Gastroesophageal sphincter (tissue), 4 donors: ENCODE measurements at regions not wholly inside any gene's neighbourhood (a gene's known extent, or its start where the extent isn't known, plus 50 kb on each side); places are given as distances from the start of the nearest gene placed in this dataset.

ENCODE experiments used
- ATAC-seq: fragments of 150-250 bp; one replicate; pipeline ENCODE4 v1.9.1; 2016; ENCODE audit warnings: mild to moderate bottlenecking, moderate library complexity
- H3K27ac ChIP-seq, 4 donors: fragments of 200-600 bp; sonication (generic) in 3 of 4; 1 replicate in 3 of 4; 2 replicates in 1 of 4; pipeline ENCODE4 v1.5.1; 2016 to 2019
- H3K27me3 ChIP-seq: fragments of 200-600 bp; sonication (generic); one replicate; pipeline ENCODE4 v1.5.1; 2019
- H3K36me3 ChIP-seq, 2 donors: fragments of 200-600 bp; sonication (generic); one replicate each; pipeline ENCODE4 v1.5.1; 2019; ENCODE audit warnings: control low read depth in 1 of 2
- H3K4me1 ChIP-seq, 3 donors: fragments of 200-600 bp; sonication (generic); 1 replicate in 2 of 3; 2 replicates in 1 of 3; pipeline ENCODE4 v1.5.1; 2016 to 2019; ENCODE audit warnings: control low read depth in 2 of 3
- H3K4me3 ChIP-seq, 2 donors: fragments of 200-600 bp; sonication (generic); one replicate each; pipeline ENCODE4 v1.5.1; 2019; ENCODE audit warnings: mild to moderate bottlenecking in 1 of 2, moderate library complexity in 1 of 2
- H3K9me3 ChIP-seq, 3 donors: fragments of 200-600 bp; sonication (generic); one replicate each; pipeline ENCODE4 v1.5.1; 2017 to 2019; ENCODE audit warnings: control low read depth in 2 of 3
- EP300 ChIP-seq: sonication (generic); formaldehyde crosslinking; IDR thresholded peaks from one replicate; pipeline ENCODE4 v1.6.1; 2017; ENCODE audit warnings: antibody characterized with exemption, mild to moderate bottlenecking
- POLR2A ChIP-seq, 2 donors: fragments of 450-650 bp; IDR thresholded peaks; one replicate each; pipeline ENCODE4 v1.6.1; 2017; ENCODE audit warnings: antibody characterized with exemption in 2 of 2, mild to moderate bottlenecking in 2 of 2, moderate library complexity in 1 of 2
- POLR2AphosphoS5 ChIP-seq: sonication (generic); formaldehyde crosslinking; IDR thresholded peaks from one replicate; pipeline ENCODE4 v1.6.1; 2017; ENCODE audit warnings: antibody characterized with exemption
- WGBS, 2 donors: methylation state at CpG; one replicate each; pipeline ENCODE4 v1.1.5; 2018; ENCODE audit warnings: low coverage in 1 of 2; 5-methylcytosine and 5-hydroxymethylcytosine counted together
- TF ChIP-seq, protein P1 (sequence below), 4 experiments: fragments of 200-600 bp in 2 of 4; fragments of 450-650 bp in 2 of 4; sonication (generic) in 1 of 4; IDR thresholded peaks; one replicate each; pipeline ENCODE4 v1.5.1; 2017 to 2019; ENCODE audit warnings: antibody characterized with exemption in 4 of 4, mild to moderate bottlenecking in 2 of 4, moderate library complexity in 2 of 4

DNA sequence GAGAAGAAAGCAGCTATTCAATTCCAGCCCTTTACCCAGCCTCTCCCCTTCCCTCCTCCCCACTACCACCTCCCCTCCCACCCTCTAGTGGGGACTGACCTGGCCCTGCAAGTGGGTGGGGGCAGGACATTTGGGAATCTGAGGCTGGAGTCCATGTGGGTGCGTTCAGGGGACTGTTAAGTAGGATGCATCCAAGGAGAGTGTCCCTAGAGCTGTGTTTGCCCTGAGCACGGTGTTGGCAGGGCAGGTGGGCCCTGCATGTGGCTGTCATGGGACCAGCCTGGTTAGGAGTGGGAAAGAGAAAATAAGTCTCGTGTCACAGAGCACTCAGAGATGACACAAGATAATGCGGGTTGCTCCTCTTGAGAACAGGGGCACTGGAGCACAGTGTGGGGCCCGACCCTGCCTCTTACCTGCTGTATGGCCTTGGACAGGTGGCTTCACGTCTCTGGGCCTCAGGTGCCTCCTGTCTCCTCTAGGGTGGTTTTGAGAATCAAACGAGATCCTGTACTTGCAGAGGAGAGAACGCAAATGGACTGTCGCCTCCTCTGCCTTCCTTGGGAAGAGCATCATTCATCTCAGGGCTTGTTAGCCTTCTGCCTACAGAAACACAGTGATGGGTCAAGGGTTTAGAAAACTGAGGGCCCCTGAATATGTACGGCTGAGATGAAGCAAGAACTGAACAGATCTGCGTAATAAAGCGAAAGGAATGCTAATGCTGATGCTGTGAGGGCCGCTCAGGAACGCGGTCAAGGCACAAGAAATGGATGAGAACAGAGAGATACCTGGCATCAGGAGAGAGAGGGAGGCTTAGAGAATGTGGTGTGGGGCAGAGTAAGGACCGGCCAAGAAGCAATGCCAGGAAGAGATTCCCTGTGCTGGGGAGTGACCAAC is 187.7 kb upstream of the HAAO start:
- Histone ChIP-seq H3K9me3 (no peaks in the 10 kb centered on the region), H3K4me3 (no peak overlapping the region), H3K4me1 (peaks cover 0 to 8% (median 7%) of the 10 kb centered on the region in 3 donors), H3K27me3 (no peaks in the 10 kb centered on the region), H3K36me3 (no peaks in the 10 kb centered on the region), H3K27ac (no peak overlapping the region)
- ATAC-seq: no peak
- WGBS, 2 donors: 82 to 92% methylated on average over 9 to 11 of the region's 16 CpGs
- TF ChIP-seq POLR2AphosphoS5 (no peak), POLR2A (IDR thresholded peaks at IDR 0.05) (no peak), EP300 (no peak)
- TF ChIP-seq, protein P1, sequence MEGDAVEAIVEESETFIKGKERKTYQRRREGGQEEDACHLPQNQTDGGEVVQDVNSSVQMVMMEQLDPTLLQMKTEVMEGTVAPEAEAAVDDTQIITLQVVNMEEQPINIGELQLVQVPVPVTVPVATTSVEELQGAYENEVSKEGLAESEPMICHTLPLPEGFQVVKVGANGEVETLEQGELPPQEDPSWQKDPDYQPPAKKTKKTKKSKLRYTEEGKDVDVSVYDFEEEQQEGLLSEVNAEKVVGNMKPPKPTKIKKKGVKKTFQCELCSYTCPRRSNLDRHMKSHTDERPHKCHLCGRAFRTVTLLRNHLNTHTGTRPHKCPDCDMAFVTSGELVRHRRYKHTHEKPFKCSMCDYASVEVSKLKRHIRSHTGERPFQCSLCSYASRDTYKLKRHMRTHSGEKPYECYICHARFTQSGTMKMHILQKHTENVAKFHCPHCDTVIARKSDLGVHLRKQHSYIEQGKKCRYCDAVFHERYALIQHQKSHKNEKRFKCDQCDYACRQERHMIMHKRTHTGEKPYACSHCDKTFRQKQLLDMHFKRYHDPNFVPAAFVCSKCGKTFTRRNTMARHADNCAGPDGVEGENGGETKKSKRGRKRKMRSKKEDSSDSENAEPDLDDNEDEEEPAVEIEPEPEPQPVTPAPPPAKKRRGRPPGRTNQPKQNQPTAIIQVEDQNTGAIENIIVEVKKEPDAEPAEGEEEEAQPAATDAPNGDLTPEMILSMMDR (IDR thresholded peaks at IDR 0.05): no peak

GRCh38 chr2:42979416-42979869 is 187.1 kb upstream of the HAAO start:
- no peaks in the 10 kb centered on the region for H3K27me3 ChIP-seq
- 73% methylated on average over 3 of the region's 5 CpGs; no CpG with 5 or more reads in 1 of the 2 donors for WGBS, 2 donors
- no peak overlapping the region for H3K27ac ChIP-seq
- no peak overlapping the region for H3K4me3 ChIP-seq
- TF ChIP-seq POLR2AphosphoS5 (no peak), POLR2A (IDR thresholded peaks at IDR 0.05) (no peak), EP300 (no peak)
- TF ChIP-seq, protein P1 (IDR thresholded peaks at IDR 0.05): no peak
- ATAC-seq: no peak
- no peaks in the 10 kb centered on the region for H3K9me3 ChIP-seq
- H3K4me1 ChIP-seq: peaks cover 0 to 14% (median 14%) of the 10 kb centered on the region in 3 donors
- H3K36me3 ChIP-seq: no peaks in the 10 kb centered on the region

- H3K36me3 ChIP-seq: no peaks in the 10 kb centered on the region
- 88 to 91% methylated on average over 4 of the region's 7 CpGs for WGBS, 2 donors
- ATAC-seq: no peak
- H3K4me3 ChIP-seq: no peak overlapping the region
- no peak overlapping the region for H3K27ac ChIP-seq
- H3K27me3 ChIP-seq: no peaks in the 10 kb centered on the region
- no peaks in the 10 kb centered on the region for H3K9me3 ChIP-seq
- H3K4me1 ChIP-seq: peaks cover 0 to 19% (median 17%) of the 10 kb centered on the region in 3 donors
- TF ChIP-seq POLR2AphosphoS5: no peak
- TF ChIP-seq EP300: no peak
- TF ChIP-seq POLR2A (IDR thresholded peaks at IDR 0.05): no peak
- TF ChIP-seq, protein P1 (IDR thresholded peaks at IDR 0.05): no peak
Measured at GRCh38 chr2:42978887-42979415, 186.6 kb upstream of the HAAO start.

DNA sequence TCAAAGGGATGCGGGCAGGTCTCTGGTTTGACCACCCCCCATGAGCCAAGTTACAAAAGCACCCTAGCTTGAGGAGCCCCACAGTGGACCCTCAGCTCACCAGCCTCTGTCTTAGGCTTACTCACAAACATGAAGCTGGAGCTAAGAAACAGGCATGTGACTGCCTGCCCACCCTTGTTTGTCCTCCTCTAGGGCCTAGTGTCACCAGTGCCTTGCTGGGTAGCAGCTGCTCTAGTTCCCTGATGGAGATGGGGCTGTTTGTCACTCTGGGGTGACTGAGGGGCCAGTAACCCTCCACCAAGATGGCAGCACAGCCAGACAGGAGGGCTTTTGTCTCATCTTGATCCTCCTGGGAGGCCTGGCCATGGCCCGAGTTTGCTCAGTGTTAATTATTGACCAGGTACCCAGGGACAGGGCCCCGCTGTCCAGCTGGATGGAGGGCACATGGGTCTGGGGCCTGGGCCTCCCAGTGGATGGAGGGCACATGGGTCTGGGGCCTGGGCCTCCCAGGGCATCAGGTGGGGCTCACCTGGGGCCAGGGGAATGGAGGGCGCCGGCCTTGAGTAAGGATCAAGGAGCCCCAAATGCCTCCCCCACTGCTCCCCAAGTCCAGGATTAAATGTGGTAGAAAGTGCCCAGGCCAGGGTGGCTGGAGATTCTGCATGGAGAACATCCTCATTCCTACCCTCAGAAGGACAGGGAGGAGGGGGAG is 185.9 kb upstream of the HAAO start:
- peaks cover 0 to 23% (median 17%) of the 10 kb centered on the region in 3 donors for H3K4me1 ChIP-seq
- H3K27me3 ChIP-seq: no peaks in the 10 kb centered on the region
- TF ChIP-seq, protein P1 (IDR thresholded peaks at IDR 0.05): no peak
- TF ChIP-seq POLR2AphosphoS5: no peak
- TF ChIP-seq POLR2A (IDR thresholded peaks at IDR 0.05): no peak
- TF ChIP-seq EP300: no peak
- 100% methylated on average over 1 of the region's 5 CpGs for WGBS, 2 donors
- H3K27ac ChIP-seq: no peak overlapping the region
- H3K9me3 ChIP-seq: no peaks in the 10 kb centered on the region
- no peaks in the 10 kb centered on the region for H3K36me3 ChIP-seq
- no peak overlapping the region for H3K4me3 ChIP-seq
- ATAC-seq: no peak
